Thoracic aorta (tissue), 2 donors: ENCODE measurements at regions not wholly inside any gene's neighbourhood (a gene's known extent, or its start where the extent isn't known, plus 50 kb on each side); places are given as distances from the start of the nearest gene placed in this dataset.

Source experiments
- ATAC-seq: fragments of 150-250 bp; one replicate; pipeline ENCODE4 v1.8.0; 2017; ENCODE audit warnings: low read depth; ENCODE audit not compliant: insufficient number of reproducible peaks, low FRiP score
- DNase-seq: peaks from one replicate; pipeline ENCODE4 v3.0.0-alpha.2; 2020; ENCODE audit warnings: low spot score
- H3K27ac ChIP-seq, 2 donors: fragments of 200-600 bp; sonication (generic); 1 replicate in 1 of 2; 2 replicates in 1 of 2; pipeline ENCODE4 v1.5.1; 2016; ENCODE audit warnings: mild to moderate bottlenecking in 2 of 2, moderate library complexity in 2 of 2
- H3K27me3 ChIP-seq: fragments of 200-600 bp; sonication (generic); replicated peaks from 2 replicates; pipeline ENCODE4 v1.6.0; 2016; ENCODE audit warnings: mild to moderate bottlenecking; ENCODE audit not compliant: insufficient read depth
- H3K36me3 ChIP-seq: fragments of 200-600 bp; sonication (generic); one replicate; pipeline ENCODE4 v1.5.1; 2016
- H3K4me1 ChIP-seq, 2 donors: fragments of 200-600 bp; sonication (generic); 1 replicate in 1 of 2; 2 replicates in 1 of 2; pipeline versions ENCODE4 v1.5.1 to v1.6.0; 2016; ENCODE audit warnings: low read depth in 2 of 2, mild to moderate bottlenecking in 1 of 2; ENCODE audit not compliant: control insufficient read depth in 1 of 2
- H3K4me3 ChIP-seq: fragments of 200-600 bp; sonication (generic); 2 replicates; pipeline ENCODE4 v1.5.1; 2016; ENCODE audit warnings: mild to moderate bottlenecking
- H3K9me3 ChIP-seq: fragments of 200-600 bp; sonication (generic); 2 replicates; pipeline ENCODE4 v1.5.1; 2016
- TF ChIP-seq, protein P1 (sequence below): fragments of 200-600 bp; sonication (generic); IDR thresholded peaks from one replicate; pipeline ENCODE4 v1.5.1; 2019; ENCODE audit warnings: antibody characterized with exemption

GRCh38 chr2:226488034-226488433 lies 311.6 kb downstream of the IRS1 start:
- ATAC-seq (no peak), DNase-seq (no peak)
- no peaks in the 10 kb centered on the region for H3K4me1 ChIP-seq
- TF ChIP-seq, protein P1, sequence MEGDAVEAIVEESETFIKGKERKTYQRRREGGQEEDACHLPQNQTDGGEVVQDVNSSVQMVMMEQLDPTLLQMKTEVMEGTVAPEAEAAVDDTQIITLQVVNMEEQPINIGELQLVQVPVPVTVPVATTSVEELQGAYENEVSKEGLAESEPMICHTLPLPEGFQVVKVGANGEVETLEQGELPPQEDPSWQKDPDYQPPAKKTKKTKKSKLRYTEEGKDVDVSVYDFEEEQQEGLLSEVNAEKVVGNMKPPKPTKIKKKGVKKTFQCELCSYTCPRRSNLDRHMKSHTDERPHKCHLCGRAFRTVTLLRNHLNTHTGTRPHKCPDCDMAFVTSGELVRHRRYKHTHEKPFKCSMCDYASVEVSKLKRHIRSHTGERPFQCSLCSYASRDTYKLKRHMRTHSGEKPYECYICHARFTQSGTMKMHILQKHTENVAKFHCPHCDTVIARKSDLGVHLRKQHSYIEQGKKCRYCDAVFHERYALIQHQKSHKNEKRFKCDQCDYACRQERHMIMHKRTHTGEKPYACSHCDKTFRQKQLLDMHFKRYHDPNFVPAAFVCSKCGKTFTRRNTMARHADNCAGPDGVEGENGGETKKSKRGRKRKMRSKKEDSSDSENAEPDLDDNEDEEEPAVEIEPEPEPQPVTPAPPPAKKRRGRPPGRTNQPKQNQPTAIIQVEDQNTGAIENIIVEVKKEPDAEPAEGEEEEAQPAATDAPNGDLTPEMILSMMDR, result no peak
- H3K27me3 ChIP-seq, result no peaks in the 10 kb centered on the region
- no peaks in the 10 kb centered on the region for H3K9me3 ChIP-seq
- no peak overlapping the region for H3K27ac ChIP-seq
- no peaks in the 10 kb centered on the region for H3K36me3 ChIP-seq
- no peak overlapping the region for H3K4me3 ChIP-seq

DNA sequence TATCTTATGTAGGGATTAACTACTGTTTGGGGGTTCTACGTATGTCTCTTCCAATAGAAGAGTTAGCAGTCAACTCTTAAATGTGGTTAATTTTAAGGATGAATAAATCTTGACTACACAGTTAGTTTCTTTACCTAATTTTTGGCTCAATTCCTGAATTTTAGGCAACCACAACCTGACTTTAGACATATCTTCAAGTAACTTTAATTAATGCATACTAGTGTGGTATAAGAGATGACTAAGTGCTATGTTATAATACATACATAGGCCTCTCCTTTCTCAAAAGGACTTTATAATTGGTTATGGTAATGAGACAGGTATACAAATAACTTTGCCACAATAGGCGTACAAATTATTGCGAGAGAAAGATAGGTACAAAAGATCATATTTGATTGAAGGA lies 312.0 kb downstream of the IRS1 start:
- TF ChIP-seq, protein P1, result no peak
- Histone ChIP-seq H3K9me3 (no peaks in the 10 kb centered on the region), H3K27ac (no peak overlapping the region), H3K27me3 (no peaks in the 10 kb centered on the region), H3K4me1 (no peaks in the 10 kb centered on the region), H3K4me3 (no peak overlapping the region), H3K36me3 (no peaks in the 10 kb centered on the region)
- no peak for DNase-seq
- ATAC-seq, result no peak

DNA sequence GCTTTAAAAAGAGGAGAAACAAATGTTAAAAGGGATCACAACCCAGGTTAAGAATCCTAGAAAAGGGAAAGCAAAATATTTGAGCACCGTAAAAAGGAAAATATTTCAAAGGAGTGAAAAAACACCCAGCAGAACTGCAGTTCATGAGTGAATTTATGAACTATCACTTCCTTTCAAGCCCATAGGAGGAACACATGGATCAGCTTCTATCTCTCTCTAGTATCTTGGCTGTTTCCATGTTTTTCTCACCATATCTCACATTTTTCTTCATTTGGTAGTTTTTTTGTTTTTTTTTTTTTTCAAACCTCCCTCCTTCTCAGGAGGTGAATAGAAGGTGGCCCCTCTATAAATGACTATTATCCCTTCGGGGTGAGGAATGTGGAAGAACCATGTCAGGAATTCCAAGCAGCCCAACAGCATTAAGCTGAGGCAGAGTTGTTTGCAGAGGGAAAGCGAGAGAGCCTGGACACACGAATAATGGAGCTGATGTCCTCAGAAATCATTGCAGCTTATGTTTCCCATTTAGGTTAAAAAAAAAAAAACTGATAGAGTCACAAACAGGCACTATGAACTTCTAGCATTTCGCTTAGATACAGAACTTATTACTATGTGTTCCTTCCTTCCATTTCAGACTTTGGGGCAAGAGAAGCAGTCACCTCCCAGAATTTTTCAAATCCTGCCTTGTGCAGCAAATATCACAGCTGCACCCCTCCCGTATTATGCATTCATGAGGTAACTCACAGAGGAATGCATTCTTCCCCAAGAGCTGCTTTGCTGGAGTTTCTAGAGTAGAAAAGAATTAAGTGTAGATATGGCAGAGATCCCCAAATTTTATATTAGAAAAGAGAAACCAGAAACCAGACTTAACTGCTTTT lies 315.6 kb downstream of the IRS1 start:
- no peak overlapping the region for H3K4me3 ChIP-seq
- DNase-seq, result no peak
- H3K36me3 ChIP-seq, result no peaks in the 10 kb centered on the region
- no peak for ATAC-seq
- no peak overlapping the region for H3K27ac ChIP-seq
- H3K4me1 ChIP-seq, result peaks cover 2 to 6% of the 10 kb centered on the region in 2 donors
- no peaks in the 10 kb centered on the region for H3K9me3 ChIP-seq
- H3K27me3 ChIP-seq, result no peaks in the 10 kb centered on the region
- TF ChIP-seq, protein P1, result no peak

GRCh38 chr2:226483143-226483542 lies 316.5 kb downstream of the IRS1 start:
- TF ChIP-seq, protein P1, result no peak
- ATAC-seq, result no peak

DNA sequence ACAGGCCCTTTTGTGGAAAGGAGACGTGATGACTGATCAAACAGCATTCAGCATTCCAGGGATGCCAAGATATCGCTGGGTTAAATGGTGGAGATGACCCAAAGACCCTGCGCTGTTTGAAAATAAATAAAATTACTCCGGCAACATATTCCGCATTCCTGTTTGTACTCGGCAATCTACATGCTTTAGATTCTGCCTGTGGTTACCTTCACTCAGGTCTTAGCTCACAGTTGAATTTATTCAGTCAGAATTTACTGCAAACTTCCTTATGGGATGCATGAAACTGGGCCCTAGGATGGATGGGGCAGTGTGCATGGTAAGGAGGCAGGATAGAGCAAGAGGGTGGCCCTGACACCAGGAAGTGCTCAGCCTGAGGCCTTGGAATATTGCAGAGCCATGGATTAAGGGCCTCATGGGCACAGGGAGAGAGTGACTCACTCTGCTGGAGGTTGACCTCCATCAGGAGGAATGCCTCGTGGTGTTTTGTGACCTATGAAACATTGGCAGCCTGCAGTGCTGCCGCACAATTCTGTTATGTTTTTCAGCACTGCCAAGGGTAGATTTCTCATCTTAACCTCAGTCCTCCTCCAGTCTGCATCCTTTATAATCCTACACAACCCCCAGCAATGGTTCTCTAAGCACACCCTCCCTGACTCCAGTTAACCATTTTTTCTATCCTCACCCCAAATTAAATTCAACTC lies 321.4 kb downstream of the IRS1 start:
- Histone ChIP-seq H3K4me1 (peaks cover 17 to 42% of the 10 kb centered on the region in 2 donors), H3K9me3 (no peaks in the 10 kb centered on the region), H3K36me3 (no peaks in the 10 kb centered on the region), H3K27ac (peak overlapping the region; percentile 86 to 88), H3K4me3 (no peak overlapping the region), H3K27me3 (no peaks in the 10 kb centered on the region)
- TF ChIP-seq, protein P1, result no peak
- ATAC-seq, result peak; percentile 99
- peak; percentile 21 for DNase-seq

More at GRCh38 chr2:226483143-226483542, 316.5 kb downstream of the IRS1 start:
- H3K27ac ChIP-seq, result no peak overlapping the region
- H3K9me3 ChIP-seq, result no peaks in the 10 kb centered on the region
- no peak for DNase-seq
- H3K4me1 ChIP-seq, result peaks cover 10 to 14% of the 10 kb centered on the region in 2 donors
- no peak overlapping the region for H3K4me3 ChIP-seq
- no peaks in the 10 kb centered on the region for H3K27me3 ChIP-seq
- H3K36me3 ChIP-seq, result no peaks in the 10 kb centered on the region
